SIG-M5 (cell line): ENCODE measurements at regions not wholly inside any gene's neighbourhood (a gene's known extent, or its start where the extent isn't known, plus 50 kb on each side); places are given as distances from the start of the nearest gene placed in this dataset.

Experiments
- DNase-seq: peaks from one replicate; lab custom pipeline; 2025; lab: John Stamatoyannopoulos, UW

DNA sequence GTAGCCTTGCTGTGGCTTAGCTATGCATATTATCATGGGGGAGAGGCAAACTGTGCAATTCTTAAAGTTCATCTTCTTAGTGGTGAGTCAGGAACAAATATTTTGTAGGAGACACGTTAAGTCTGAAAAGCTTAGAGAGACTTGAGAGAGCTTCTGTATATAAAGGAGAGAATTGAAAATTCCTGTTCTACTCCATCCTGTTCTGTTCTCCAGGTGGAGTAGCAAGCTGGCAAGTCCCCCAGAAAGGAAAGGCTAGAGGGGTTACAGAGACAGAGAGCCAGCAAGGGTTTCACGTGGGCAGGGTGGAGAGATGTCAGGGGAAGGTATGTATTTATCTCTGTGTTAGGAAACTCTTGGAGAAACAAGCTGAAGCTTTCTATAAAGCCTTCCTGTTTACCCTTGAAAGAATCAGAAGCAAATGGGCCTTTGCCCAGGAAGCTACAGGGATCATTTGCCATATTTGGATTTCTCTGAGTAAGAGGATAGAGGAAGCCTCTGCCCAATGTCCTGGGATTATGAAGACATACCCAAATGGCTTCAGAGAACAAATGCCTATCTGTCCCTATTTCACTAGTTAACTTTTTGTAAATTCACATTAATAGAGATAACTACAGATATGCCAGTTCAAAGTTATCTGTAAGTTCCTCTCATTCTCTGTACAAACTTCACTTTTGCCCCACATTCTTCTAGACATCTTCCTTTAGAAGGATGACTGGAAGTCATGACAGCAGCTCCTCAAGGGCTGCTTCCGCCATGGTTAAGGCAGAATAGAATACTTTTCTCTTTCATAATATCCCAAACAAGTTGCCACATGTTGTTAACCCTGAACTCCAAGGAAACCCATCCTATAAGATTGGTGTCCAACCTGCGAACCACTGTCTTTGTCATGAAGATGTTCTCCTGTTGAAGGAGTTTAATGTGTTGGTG lies 126.7 kb upstream of the NEDD9 start:
- DNase-seq: no peak

- DNase-seq: no peak
These were observed 124.8 kb upstream of the NEDD9 start for GRCh38 chr6:11357285-11357684.

DNA sequence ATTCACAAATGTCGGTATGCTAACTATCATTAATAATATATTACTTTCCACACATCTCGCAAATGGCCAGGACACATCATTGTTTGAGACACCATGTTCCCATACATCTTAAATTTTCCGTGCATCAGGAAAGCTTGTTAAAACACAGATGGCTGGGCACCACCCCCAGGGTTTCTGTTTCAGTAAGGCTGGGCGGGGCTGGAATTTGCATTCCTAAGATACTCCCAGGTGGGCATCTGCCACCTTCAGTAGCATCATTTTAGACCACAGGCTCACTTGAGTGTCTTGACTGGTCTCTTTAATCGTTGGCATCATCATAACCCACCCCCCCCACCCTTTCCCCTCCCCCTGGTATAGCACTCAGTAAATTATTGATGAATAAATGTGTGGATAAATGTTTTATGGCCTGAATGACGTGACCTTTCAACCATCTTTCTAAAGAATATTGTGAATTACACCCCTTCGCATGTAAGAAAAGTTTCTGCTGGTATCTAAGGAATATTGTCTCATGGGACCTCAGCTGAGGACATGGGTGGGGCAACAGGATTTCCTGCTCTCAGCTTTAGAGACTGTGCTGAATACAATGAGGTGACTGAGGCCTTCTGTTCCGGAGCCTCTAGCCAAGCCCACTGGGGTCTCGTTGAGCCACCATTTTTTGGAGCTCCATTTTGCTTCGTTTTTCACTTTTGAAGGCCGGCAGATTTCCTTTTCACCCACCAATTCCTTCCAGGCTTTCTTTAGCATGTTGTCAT lies 124.1 kb upstream of the NEDD9 start:
- DNase-seq: no peak

- no peak for DNase-seq
These were observed 121.5 kb upstream of the NEDD9 start for GRCh38 chr6:11353921-11354389.

- DNase-seq: peak; percentile 61
These were observed 117.8 kb upstream of the NEDD9 start for GRCh38 chr6:11350294-11350693.

GRCh38 chr6:11349880-11350279 lies 117.4 kb upstream of the NEDD9 start:
- no peak for DNase-seq

DNA sequence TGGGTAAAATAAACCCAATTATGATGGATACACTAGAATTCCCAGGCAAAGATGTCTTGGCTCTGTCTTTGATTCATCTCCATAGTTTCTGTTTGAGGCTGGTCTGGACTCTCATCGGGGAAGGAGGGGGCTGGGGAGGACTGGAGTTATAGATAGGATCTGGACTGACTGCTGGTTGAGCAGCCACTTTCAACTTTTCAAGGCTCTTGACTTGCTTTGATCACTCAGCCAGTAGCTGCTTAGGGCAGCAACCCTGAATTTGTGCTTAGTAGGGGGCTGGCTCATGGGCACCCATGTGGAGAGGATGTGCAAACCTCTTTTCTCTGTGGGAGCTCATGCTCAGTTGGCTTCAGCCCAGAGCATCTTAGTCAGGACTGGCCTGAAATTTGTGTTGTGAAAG lies 114.0 kb upstream of the NEDD9 start:
- DNase-seq: no peak

- no peak for DNase-seq
These were observed 113.1 kb upstream of the NEDD9 start for GRCh38 chr6:11345536-11345935.

DNA sequence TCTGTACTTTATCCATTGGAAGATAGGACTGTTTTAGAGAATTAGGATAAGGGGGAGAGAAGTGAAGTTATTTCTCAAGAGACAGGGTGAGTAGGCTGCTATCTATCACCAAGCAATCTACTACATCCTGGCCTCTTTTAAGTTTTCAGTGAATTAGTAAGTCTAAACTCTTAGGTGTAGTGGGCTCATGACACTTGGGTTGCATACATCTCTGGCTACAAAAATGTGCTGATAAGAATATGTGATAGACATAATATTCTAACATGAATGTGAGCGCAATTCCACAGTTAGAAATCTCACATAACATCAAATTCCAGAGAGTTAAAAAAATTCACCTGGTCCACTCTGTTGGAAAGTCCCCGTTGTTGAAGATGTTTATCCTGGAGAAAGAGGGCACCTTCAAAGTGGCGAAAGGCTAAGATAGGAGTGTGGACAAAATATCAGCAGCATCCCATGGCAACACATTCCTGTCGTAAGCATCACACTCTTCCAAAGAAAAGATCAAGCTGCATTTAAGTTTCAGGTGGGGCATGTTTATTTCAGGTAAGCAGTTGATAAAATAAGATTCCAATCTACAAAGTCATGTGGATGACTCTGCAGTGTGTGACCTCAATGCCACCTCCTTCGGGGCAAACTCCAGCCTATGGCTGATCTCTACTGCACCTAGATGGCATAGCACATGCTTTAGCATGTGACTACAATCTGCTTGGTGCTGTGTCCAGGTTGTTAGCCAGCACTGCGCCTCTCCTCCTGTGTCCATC lies 111.7 kb upstream of the NEDD9 start:
- DNase-seq: no peak

DNA sequence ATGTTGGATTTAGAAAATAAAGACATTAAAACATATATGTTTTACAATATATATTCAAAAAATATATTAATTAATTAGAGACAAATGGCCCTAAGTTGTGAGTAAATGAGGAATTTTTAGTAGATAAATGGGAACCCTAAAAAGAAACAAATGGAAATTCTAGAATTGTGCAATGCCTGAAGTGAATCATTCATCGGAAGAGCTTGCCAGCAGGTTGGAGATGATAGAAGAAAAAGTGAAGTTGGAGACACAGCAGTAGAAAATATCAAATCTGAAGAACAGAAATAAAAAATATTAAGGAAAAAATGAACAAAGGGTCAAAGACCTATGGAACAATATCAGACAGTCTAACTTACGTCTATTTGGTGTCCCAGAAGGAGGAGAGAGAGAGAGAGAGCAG lies 109.4 kb upstream of the NEDD9 start:
- no peak for DNase-seq

- no peak for DNase-seq
These were observed 108.8 kb upstream of the NEDD9 start for GRCh38 chr6:11341303-11341702.

- DNase-seq: no peak
These were observed 106.9 kb upstream of the NEDD9 start for GRCh38 chr6:11339380-11339779.

DNA sequence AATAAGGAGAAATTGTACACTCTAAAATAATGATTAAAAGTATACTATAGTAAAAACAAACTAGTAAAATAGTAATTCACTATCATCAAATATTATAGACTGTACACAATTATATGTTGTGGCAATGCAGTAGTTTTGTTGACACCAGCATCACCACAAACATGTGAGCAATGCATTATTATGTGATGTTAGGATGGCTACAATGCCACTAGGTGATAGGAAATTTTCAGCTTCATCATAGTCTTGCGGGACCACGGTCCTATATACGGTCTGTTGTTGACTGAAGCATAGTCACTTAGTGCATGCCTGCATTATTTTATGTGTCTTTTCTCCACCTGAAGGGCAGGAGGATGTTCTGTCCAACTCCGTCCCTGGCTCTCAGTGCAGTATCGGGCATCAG lies 104.8 kb upstream of the NEDD9 start:
- DNase-seq: no peak

DNA sequence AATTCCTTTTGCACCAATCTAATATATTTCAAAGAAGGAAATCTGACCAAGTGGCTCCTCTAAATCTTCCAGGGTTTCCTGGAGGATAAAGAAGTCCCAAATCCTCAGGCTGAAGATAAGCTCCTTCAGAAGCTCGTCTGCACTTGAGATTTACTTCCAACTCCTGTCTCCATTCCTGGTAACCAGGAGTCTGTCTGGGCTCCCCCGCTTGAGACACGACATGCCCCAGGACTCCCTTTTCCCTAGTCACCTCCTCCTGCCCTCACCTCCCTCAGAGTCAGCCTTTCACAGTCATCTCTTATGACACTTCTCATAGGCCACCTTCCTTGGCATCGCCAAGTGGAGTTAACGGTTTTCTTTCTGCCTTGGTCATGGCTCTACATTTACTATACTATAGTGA lies 103.4 kb upstream of the NEDD9 start:
- DNase-seq: no peak

- no peak for DNase-seq
These were observed 100.8 kb upstream of the NEDD9 start for GRCh38 chr6:11333132-11333849.

GRCh38 chr6:11332463-11332862 lies 100.0 kb upstream of the NEDD9 start:
- DNase-seq: no peak

DNA sequence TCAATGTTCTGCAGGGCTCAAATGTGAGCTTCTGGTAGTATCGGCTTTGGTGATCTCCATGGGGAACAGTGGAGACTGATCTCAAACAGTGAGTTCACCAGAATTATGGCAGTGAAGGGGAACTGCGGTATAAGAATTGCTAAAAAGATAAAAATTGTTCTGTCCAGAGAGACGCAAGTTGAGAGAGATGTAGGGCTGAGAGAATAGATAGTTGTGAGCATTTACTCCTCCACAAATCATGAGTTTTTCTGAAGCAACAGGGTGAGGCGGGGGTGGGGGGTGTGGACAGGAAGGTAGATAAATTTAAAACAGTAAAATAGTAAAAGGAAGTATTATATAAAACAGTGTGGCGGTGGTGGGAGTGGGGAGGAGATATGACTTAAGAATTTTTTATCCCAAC lies 98.6 kb upstream of the NEDD9 start:
- DNase-seq: no peak

DNA sequence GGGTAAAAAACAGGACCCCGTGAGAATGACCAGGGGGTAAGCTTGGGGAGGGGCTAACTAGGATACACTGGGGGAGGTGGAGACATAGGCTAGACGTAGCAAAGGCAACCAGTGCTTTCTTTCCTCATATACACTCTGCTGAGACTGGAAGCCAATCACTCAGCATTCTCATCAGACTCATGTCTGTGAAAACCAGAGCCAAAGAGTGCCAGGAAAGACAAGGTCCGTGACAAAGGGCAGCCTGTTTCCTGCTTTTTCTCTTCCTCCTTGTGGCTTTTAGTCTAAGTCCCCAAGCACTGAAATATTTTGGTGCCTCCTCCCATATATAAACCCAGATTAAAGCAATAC lies 97.9 kb upstream of the NEDD9 start:
- no peak for DNase-seq

DNA sequence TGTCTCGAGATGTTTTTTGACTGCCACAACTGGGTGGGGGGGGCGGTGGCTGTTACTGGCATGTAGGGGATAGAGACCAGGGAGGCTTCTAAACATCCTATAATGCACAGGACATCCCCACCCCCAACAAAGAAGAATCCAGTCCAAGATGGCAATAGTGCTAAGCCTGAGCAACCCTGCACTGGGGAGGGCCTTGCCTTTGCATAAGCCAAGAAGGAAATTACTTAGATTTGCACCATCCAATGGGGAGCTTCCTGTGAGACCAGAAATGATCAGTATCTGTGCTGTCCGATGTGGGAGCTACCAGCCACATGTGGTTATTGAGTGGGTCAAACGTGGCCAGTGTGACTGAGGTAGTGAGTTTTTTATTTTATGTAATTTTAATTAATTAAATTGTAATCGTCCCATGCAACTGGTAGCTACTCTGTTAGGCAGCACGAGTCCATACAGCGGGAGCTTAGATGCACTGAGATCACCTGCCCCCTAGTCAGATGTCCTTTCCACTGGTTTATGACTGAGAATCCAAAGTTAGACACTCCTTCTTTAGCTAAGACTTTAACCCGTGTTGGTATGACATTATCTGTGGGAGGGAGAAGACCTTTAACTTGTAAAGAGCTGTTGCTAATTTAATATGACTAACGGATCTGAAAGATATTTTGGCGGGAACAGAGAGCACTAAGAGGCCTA lies 97.4 kb upstream of the NEDD9 start:
- no peak for DNase-seq

DNA sequence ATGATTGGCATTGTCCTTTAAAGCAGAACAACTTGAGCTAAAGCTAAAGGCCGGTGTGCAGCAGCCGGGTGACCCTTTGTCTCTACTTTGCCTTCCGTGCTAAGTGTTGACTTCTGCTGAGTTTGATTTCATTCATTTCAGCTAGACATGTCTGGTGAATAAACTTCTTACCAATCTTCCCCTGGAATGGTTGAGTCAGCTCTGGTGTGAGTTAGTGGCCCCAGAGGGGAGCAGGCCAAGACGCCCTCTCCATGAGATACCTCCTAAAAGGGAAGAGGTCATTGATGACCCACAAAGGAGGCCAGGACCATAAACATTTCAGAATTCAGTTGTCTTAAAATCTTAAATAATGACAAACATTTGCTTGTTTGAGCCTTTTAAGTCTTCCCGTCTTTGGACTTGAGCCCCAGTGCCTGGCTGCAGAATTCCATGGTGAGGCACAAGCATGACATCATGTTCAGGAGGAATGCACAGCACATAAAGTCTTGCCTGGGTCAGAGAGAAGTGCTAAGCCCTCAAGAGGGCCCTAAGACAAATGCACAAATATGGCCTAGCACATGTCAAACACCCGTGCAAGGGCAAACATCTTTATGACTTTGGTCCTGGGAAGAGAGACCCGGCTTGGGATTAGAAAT lies 96.3 kb upstream of the NEDD9 start:
- no peak for DNase-seq

GRCh38 chr6:11327961-11328360 lies 95.5 kb upstream of the NEDD9 start:
- DNase-seq: no peak
